ENCODE measurements at regions not wholly inside any gene's neighbourhood (a gene's known extent, or its start where the extent isn't known, plus 50 kb on each side); places are given as distances from the start of the nearest gene placed in this dataset.
"Not testable (repeated sequence)": the region's sequence is repeated elsewhere in the genome, so short reads cannot be mapped to it uniquely, and the experiment has no call there.

DNA sequence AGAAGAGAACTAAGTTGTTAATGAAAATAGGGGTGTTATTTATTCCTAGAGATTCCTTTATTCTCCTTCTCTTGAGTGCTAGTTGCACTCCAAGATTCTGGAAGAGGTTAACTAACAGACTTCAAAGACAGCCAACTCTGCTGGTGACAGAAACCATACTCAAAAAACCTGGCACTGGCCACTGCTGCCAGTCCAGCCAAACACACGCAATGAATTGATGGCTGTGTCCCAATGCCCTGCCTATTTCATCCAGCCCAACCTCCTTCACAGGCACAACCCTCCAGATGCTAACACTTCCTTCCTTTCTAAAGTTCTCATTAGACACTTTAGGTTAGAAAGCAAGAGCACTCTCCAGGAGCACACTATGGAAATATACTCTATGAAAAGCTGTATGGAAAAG is 150.8 kb upstream of the C11orf58 start:
- TF ChIP-seq POU2F2 (IDR thresholded peaks at IDR 0.05; ENCODE audit: low read depth, low read length): no peak
- TF ChIP-seq POLR2A (IDR thresholded peaks at IDR 0.05; ENCODE audit: low read depth, low read length): no peak
- no peak for TF ChIP-seq SPI1 (IDR thresholded peaks at IDR 0.05; ENCODE audit: low read depth, low read length)
- no peak for TF ChIP-seq POLR2AphosphoS5 (IDR thresholded peaks at IDR 0.05; ENCODE audit: low read depth, low read length)
- TF ChIP-seq TAF1 (IDR thresholded peaks at IDR 0.05; ENCODE audit: low read depth, low read length): no peak
- no peak for TF ChIP-seq PAX5 (IDR thresholded peaks at IDR 0.05; ENCODE audit: insufficient read depth, low read length, severe bottlenecking)
- DNase-seq (ENCODE audit: insufficient read length, low spot score) (no peak), FAIRE-seq (no peak)

DNA sequence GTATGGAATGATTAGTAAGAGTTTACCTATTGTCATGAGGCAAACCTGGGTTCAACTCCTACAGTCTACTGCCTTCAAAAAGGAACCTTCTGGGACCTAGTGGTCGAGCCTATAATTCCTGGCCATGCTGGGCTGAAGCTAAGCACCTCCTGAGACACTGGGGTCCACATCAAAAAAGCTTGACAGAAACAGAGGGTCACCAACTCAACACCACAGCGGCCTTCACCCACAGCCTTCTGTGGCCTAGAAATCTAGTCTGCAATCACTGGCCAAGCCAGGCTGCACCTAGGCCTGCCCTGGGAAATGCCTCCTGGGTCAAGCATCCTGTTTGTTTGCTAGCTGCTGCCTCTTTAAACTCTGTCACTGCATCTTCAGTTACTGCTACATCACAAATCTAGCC is 153.9 kb upstream of the C11orf58 start:
- DNase-seq (ENCODE audit: insufficient read length, low spot score) (no peak), FAIRE-seq (no peak)
- TF ChIP-seq POU2F2 (IDR thresholded peaks at IDR 0.05; ENCODE audit: low read depth, low read length) (no peak), POLR2AphosphoS5 (IDR thresholded peaks at IDR 0.05; ENCODE audit: low read depth, low read length) (no peak), TAF1 (IDR thresholded peaks at IDR 0.05; ENCODE audit: low read depth, low read length) (no peak), PAX5 (IDR thresholded peaks at IDR 0.05; ENCODE audit: insufficient read depth, low read length, severe bottlenecking) (no peak), SPI1 (IDR thresholded peaks at IDR 0.05; ENCODE audit: low read depth, low read length) (no peak), POLR2A (IDR thresholded peaks at IDR 0.05; ENCODE audit: low read depth, low read length) (no peak)

DNA sequence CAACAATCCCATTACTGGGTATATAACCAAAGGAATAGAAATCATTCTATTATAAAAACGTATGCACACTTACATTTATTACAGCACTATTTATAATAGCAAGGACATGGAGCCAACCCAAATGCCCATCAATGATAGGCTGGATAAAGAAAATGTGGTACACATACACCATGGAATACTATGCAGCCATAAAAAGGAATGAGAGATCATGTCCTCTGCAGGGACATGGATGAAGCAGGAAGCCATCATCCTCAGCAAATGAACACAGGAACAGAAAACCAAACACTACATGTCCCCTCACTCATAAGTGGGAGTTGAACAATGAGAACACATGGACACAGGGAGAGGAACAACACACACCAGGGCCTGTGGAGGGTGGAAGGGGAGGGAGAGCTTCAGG is 157.4 kb upstream of the C11orf58 start:
- not testable (repeated sequence) for FAIRE-seq

DNA sequence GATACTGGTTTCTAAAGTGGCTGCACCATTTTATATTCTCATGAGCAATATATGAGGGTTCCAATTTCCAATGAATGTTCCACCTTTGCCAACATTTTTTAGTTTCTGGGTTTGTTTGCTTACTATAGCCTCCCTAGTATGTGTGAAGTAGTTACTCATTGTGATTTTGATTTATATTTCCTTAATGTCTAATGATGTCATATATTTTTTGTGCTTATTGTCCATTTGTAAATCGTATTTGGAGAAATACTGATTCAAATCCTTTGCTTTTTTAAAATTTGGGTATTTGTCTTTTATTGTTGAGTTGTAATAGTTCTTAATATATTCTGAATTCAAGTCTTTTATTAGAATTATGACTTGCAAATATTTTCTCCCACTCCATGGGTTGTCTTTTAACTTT is 161.0 kb upstream of the C11orf58 start:
- no peak for DNase-seq (ENCODE audit: insufficient read length, low spot score)
- no peak for FAIRE-seq
- TF ChIP-seq POU2F2 (IDR thresholded peaks at IDR 0.05; ENCODE audit: low read depth, low read length): no peak
- TF ChIP-seq SPI1 (IDR thresholded peaks at IDR 0.05; ENCODE audit: low read depth, low read length): no peak
- TF ChIP-seq POLR2AphosphoS5 (IDR thresholded peaks at IDR 0.05; ENCODE audit: low read depth, low read length): no peak
- no peak for TF ChIP-seq POLR2A (IDR thresholded peaks at IDR 0.05; ENCODE audit: low read depth, low read length)
- no peak for TF ChIP-seq PAX5 (IDR thresholded peaks at IDR 0.05; ENCODE audit: insufficient read depth, low read length, severe bottlenecking)
- no peak for TF ChIP-seq TAF1 (IDR thresholded peaks at IDR 0.05; ENCODE audit: low read depth, low read length)

More for the DNA sequence above, 157.4 kb upstream of the C11orf58 start:
- not testable (repeated sequence) for DNase-seq (ENCODE audit: insufficient read length, low spot score)

DNA sequence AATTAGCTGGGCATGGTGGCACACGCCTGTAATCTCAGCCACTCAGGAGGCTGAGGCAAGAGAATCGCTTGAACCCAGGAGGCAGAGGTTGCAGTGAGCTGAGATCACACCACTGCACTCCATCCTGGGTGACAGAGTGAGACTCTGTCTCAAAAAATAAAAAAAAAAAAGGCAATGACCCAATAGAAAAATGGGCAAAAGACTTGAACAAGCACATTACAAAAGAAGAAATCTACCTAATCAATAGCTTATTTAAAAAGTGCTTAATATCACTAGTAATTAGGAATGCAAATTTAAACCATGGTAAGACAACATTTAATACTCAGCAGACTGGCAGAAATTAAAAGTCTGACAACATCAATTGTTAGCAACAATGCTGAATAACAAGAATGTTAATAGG is 163.6 kb upstream of the C11orf58 start:
- not testable (repeated sequence) for FAIRE-seq; DNase-seq (ENCODE audit: insufficient read length, low spot score)

DNA sequence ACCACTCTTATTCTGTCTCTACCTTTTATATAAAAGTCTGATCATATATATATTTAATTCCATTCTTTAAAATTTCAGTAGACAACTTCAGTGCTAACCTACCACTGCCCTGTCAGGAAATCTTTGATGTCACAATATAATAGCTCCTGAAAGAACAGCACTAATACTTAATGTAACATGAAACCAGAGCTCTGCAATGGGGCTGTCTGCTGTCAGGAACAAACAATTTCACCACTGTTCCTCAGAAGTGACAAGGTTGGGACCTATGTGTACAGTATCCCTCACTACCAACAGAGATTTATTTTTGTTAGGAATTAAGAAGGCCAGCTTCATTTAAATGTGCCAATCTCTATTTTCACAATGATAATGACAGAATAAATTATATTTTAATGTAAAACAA is 165.5 kb upstream of the C11orf58 start:
- DNase-seq (ENCODE audit: insufficient read length, low spot score): no peak
- TF ChIP-seq TAF1 (IDR thresholded peaks at IDR 0.05; ENCODE audit: low read depth, low read length) (no peak), PAX5 (IDR thresholded peaks at IDR 0.05; ENCODE audit: insufficient read depth, low read length, severe bottlenecking) (no peak), POU2F2 (IDR thresholded peaks at IDR 0.05; ENCODE audit: low read depth, low read length) (no peak), SPI1 (IDR thresholded peaks at IDR 0.05; ENCODE audit: low read depth, low read length) (no peak), POLR2A (IDR thresholded peaks at IDR 0.05; ENCODE audit: low read depth, low read length) (no peak), POLR2AphosphoS5 (IDR thresholded peaks at IDR 0.05; ENCODE audit: low read depth, low read length) (no peak)
- no peak for FAIRE-seq

DNA sequence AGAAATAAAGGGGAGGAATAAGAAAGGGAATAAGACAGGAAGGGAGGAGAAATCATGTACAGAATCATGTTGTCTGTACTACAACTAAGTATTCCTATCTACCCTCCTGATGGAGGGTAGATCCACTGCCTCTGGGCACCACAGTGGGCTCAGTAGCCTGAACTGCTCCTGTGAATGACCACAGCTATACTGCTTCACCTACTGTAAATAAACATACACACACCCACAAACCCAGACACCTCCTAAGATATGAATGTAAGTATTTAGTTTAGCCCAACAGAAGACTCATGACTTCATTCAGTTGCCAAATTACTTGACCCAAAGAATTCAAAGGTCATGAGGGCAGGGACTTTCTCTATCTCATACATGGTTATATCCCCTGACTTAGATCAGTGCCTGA is 177.3 kb upstream of the C11orf58 start:
- DNase-seq (ENCODE audit: insufficient read length, low spot score): no peak
- FAIRE-seq: no peak
- TF ChIP-seq POU2F2 (IDR thresholded peaks at IDR 0.05; ENCODE audit: low read depth, low read length): no peak
- TF ChIP-seq POLR2A (IDR thresholded peaks at IDR 0.05; ENCODE audit: low read depth, low read length): no peak
- TF ChIP-seq TAF1 (IDR thresholded peaks at IDR 0.05; ENCODE audit: low read depth, low read length): no peak
- no peak for TF ChIP-seq POLR2AphosphoS5 (IDR thresholded peaks at IDR 0.05; ENCODE audit: low read depth, low read length)
- TF ChIP-seq PAX5 (IDR thresholded peaks at IDR 0.05; ENCODE audit: insufficient read depth, low read length, severe bottlenecking): no peak
- no peak for TF ChIP-seq SPI1 (IDR thresholded peaks at IDR 0.05; ENCODE audit: low read depth, low read length)

DNA sequence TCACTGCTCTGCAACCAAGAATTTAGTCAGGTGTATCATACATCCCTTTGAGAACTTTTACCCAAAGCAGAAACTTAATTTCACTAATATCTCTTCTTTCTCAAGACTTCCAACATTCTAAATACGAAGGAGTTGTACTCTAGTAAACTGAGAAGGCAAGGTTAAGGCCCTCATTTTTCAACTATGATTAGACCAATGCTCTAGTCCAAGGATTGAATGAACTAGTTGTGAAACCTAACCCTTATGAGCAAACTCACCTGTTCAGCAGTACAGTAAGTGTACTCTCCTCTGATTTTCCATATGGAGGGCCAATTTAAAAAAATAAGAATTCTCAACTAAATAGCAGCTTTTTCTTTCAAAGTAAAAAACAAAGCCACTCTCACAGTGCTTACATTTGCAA is 180.0 kb upstream of the C11orf58 start:
- FAIRE-seq (no peak), DNase-seq (ENCODE audit: insufficient read length, low spot score) (no peak)
- no peak for TF ChIP-seq SPI1 (IDR thresholded peaks at IDR 0.05; ENCODE audit: low read depth, low read length)
- no peak for TF ChIP-seq TAF1 (IDR thresholded peaks at IDR 0.05; ENCODE audit: low read depth, low read length)
- TF ChIP-seq POLR2AphosphoS5 (IDR thresholded peaks at IDR 0.05; ENCODE audit: low read depth, low read length): no peak
- no peak for TF ChIP-seq PAX5 (IDR thresholded peaks at IDR 0.05; ENCODE audit: insufficient read depth, low read length, severe bottlenecking)
- no peak for TF ChIP-seq POLR2A (IDR thresholded peaks at IDR 0.05; ENCODE audit: low read depth, low read length)
- TF ChIP-seq POU2F2 (IDR thresholded peaks at IDR 0.05; ENCODE audit: low read depth, low read length): no peak

DNA sequence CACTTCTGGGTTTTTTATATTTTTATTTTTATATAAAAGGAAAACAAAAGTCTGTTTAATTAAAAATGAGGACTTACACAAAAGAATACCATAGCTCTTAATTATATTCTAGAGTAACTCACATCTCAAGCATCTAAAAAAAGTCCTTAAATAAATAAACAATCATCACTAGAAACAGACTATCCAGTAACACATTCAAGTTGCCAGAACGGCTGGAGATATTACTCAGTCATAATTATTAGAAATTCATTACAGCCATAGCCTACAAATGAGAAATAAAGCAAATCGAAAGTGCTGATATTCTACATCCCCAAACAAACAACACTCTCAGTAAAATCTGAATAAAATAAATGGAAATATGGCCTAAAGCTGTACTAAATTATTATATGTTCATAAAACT is 182.5 kb upstream of the C11orf58 start:
- FAIRE-seq: no peak
- TF ChIP-seq TAF1 (IDR thresholded peaks at IDR 0.05; ENCODE audit: low read depth, low read length) (no peak), POU2F2 (IDR thresholded peaks at IDR 0.05; ENCODE audit: low read depth, low read length) (no peak), SPI1 (IDR thresholded peaks at IDR 0.05; ENCODE audit: low read depth, low read length) (no peak), POLR2AphosphoS5 (IDR thresholded peaks at IDR 0.05; ENCODE audit: low read depth, low read length) (no peak), PAX5 (IDR thresholded peaks at IDR 0.05; ENCODE audit: insufficient read depth, low read length, severe bottlenecking) (no peak), POLR2A (IDR thresholded peaks at IDR 0.05; ENCODE audit: low read depth, low read length) (no peak)
- no peak for DNase-seq (ENCODE audit: insufficient read length, low spot score)

DNA sequence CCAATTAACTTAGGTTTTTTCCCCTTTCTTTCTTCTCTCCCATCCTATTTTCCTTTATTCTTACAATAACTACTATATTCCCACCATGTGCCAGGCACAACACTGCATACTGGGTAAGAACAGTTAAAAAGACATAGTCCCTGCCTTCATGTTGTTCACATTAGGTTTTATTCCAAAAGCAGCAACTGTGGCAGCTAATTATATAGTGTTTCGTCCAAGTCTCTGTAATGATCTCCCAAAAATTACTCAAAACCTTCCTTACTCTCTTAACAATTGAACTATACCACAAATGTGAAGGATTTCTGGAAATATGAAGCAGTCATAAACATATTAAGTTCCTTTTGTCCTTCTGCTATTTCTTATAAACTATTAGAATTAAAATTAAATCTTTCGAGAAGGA is 184.1 kb upstream of the C11orf58 start:
- TF ChIP-seq POLR2AphosphoS5 (IDR thresholded peaks at IDR 0.05; ENCODE audit: low read depth, low read length) (no peak), POLR2A (IDR thresholded peaks at IDR 0.05; ENCODE audit: low read depth, low read length) (no peak), TAF1 (IDR thresholded peaks at IDR 0.05; ENCODE audit: low read depth, low read length) (no peak), POU2F2 (IDR thresholded peaks at IDR 0.05; ENCODE audit: low read depth, low read length) (no peak), PAX5 (IDR thresholded peaks at IDR 0.05; ENCODE audit: insufficient read depth, low read length, severe bottlenecking) (no peak), SPI1 (IDR thresholded peaks at IDR 0.05; ENCODE audit: low read depth, low read length) (no peak)
- FAIRE-seq (no peak), DNase-seq (ENCODE audit: insufficient read length, low spot score) (no peak)

DNA sequence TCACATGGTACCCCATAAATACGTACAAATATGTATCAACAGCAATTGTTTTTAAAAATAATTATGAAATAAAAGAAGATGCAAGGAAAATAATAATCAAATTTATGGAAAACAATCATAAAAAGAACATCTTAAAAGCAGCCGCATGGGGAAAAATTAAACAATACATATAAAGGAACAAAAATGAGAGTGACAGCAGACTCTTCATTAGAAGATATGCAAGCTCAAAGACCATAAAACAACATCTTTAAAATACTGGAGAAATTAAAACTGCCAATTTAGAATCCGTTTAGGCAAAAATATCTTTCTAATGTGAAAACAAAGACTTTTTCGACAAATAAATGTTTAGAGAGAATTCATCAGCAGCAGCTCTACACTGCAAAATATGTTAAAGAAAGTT is 190.6 kb upstream of the C11orf58 start:
- TF ChIP-seq POLR2AphosphoS5 (IDR thresholded peaks at IDR 0.05; ENCODE audit: low read depth, low read length) (no peak), POU2F2 (IDR thresholded peaks at IDR 0.05; ENCODE audit: low read depth, low read length) (no peak), PAX5 (IDR thresholded peaks at IDR 0.05; ENCODE audit: insufficient read depth, low read length, severe bottlenecking) (no peak), SPI1 (IDR thresholded peaks at IDR 0.05; ENCODE audit: low read depth, low read length) (no peak), TAF1 (IDR thresholded peaks at IDR 0.05; ENCODE audit: low read depth, low read length) (no peak), POLR2A (IDR thresholded peaks at IDR 0.05; ENCODE audit: low read depth, low read length) (no peak)
- FAIRE-seq (no peak), DNase-seq (ENCODE audit: insufficient read length, low spot score) (no peak)
